ENCODE measurements at regions not wholly inside any gene's neighbourhood (a gene's known extent, or its start where the extent isn't known, plus 50 kb on each side); places are given as distances from the start of the nearest gene placed in this dataset.
A peak's percentile ranks its signal among the peaks of the same experiment; 100 is the strongest.
"Not testable (repeated sequence)": the region's sequence is repeated elsewhere in the genome, so short reads cannot be mapped to it uniquely, and the experiment has no call there.

DNA sequence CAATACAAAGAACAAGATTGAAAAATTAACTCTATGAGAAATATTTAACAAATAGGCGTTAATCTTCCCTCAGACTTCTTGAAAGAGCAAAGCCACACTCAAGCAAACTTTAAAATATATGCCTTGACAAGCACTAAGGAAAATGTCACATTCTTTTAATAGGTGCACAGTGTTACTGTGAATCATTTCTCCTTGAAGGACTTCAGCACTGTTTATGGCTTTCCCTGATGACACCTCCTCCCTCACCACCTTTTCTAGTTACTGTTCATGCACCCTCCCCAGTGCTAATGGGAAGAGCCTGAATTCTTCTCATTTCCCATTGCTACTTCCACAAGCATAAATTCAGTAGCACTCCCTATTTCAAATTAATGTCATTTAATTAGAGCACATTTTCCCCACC is 299.5 kb upstream of the RRP15 start:
- Histone ChIP-seq H3K9me3 (no peaks in the 10 kb centered on the region), H3K36me3 (no peaks in the 10 kb centered on the region), H3K27me3 (no peaks in the 10 kb centered on the region), H3K4me3 (no peak overlapping the region)
- DNase-seq = no peak

DNA sequence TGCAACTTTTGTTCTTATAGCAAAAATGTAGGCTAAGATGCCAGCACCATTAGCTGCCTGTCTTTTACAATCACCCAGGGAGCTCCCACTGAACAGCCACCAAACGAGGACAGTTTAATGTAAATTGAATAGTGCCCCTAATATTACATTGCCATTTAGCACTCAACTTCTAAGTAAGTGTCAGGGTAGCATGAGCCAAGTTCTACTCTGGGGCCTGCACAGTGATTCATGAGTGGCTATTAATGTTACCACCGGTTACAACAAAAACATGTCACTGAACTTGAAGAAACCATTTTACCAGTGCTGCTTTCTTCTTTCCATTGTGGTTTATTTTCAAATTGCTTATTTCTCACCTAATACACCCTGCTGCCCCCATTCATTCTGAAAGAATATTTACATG is 295.6 kb upstream of the RRP15 start:
- Histone ChIP-seq H3K4me3 (no peak overlapping the region), H3K36me3 (no peaks in the 10 kb centered on the region), H3K27me3 (no peaks in the 10 kb centered on the region), H3K9me3 (no peaks in the 10 kb centered on the region)
- no peak for DNase-seq

DNA sequence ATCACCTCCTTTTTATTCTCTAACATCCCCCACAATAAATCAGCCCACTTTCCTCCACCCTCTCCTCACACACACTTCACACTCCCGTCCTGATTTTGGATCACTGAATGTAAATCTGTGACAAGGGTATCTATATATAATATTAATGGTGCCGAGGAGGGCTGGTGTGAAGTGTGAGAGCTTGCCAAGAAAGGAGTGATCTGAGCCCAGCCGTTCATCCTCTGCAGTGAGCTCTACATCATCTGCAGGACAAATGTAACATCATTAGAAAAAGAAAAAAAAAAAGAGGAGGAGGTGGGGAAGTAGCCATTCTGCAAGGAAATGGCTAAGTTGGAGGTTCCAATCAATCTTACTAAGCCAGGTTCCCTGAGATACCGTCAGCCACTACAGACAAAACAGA is 291.7 kb upstream of the RRP15 start:
- Histone ChIP-seq H3K4me3 (no peak overlapping the region), H3K27me3 (no peaks in the 10 kb centered on the region), H3K36me3 (no peaks in the 10 kb centered on the region), H3K9me3 (no peaks in the 10 kb centered on the region)
- no peak for DNase-seq

DNA sequence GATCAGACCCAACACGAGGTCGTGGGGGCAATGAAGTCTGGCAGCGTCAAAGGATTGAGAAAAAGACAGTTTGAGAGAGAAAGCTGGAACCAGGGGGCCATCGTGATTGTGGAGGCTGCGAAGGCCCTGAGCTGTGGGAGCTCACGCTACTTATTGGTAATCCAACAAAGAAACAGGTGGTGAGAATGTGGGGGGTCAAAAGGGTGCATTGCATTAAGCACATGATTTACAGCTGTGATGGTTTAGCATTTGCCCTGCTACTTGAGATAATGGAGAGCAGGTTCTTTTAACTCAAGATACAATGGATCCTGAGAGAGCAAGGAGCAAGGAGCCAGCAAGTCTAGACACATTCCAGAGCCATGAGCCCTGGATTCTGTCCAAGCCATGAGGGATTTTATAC is 276.8 kb upstream of the RRP15 start:
- not testable (repeated sequence) for H3K27me3 ChIP-seq, DNase-seq, H3K36me3 ChIP-seq, H3K9me3 ChIP-seq, H3K4me3 ChIP-seq

DNA sequence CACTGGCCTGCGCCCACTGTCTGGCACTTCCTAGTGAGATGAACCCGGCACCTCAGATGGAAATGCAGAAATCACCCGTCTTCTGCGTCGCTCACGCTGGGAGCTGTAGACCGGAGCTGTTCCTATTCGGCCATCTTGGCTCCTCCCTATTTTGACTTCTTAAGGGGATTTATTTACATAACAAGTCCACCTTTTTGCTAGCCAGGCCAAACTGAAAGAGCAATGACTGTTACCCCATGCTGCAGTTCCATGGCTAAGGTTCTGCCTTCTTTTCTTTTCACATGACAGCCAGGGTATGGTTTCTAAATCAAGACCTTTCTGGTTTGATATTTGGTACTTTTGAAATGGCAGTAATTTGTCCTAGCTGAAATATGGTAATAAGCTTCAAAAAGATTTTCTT is 270.0 kb upstream of the RRP15 start:
- not testable (repeated sequence) for H3K9me3 ChIP-seq, DNase-seq, H3K4me3 ChIP-seq, H3K27me3 ChIP-seq, H3K36me3 ChIP-seq

DNA sequence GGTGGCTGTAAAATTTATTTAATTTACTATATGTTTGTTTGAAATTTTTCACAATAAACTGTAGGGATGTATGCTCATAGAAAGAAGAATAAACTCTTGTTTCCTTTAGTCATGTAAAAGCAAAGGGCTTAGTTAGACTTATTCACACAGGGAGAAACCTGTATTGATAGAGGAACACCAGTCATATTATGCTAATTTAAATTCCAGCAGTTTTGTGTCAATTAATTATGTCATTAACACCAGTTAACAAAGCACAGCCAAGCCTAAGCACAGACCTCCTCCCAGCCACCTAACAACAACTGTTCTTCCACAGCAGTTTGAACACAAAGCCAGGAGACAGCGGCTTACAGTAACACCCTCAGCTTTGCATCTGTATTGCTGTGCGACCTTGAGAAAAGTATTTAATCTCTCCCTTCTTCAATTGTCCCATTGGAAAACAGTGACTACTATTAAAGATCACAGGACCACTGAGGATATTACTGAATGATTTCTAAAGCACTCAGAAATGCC is 260.8 kb upstream of the RRP15 start:
- Histone ChIP-seq H3K9me3 (no peaks in the 10 kb centered on the region; the same call in 1 of the 2 replicates), H3K27me3 (no peaks in the 10 kb centered on the region), H3K4me3 (no peak overlapping the region), H3K36me3 (no peaks in the 10 kb centered on the region)
- DNase-seq = no peak

DNA sequence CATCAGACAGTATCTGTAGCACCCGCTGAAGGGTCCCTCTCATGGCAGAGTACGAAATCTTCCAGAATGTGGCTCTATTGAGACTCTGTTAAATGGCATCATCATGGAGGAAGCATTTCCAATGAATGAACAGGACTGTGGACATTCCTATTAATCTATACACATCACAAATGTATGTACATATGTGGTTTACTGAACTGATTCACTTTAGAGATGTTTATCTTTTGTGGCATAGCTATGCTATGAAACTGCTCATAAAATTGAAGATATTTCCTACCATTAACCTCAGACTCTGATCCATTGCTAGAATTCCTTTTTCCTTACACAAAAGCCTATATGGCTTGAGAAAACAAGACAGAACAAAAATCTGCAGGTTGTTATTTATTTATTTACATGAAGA is 259.6 kb upstream of the RRP15 start:
- Histone ChIP-seq H3K4me3 (no peak overlapping the region), H3K9me3 (no peaks in the 10 kb centered on the region; the same call in 1 of the 2 replicates), H3K36me3 (no peaks in the 10 kb centered on the region), H3K27me3 (no peaks in the 10 kb centered on the region)
- peak; percentile 18 for DNase-seq

DNA sequence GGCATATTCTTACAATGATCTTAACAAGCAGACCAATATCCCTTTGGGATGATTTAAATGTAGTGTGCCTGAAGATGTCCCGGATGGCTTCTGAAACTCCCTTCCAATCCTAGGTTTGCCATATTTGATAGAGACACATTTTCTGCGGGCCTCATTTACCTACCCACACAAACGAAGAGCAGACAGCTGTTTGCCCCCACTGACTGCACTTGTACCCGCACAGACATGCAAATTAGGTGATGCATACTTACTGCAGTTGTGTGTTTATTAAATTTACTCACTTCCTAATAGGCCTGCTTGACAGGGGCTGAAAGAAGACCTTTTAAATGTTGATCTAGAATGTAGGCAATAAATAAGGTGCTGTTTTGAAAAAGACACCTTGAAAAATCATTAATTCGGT is 257.9 kb upstream of the RRP15 start:
- Histone ChIP-seq H3K27me3 (no peaks in the 10 kb centered on the region), H3K36me3 (no peaks in the 10 kb centered on the region), H3K4me3 (no peak overlapping the region), H3K9me3 (no peaks in the 10 kb centered on the region)
- DNase-seq = no peak

DNA sequence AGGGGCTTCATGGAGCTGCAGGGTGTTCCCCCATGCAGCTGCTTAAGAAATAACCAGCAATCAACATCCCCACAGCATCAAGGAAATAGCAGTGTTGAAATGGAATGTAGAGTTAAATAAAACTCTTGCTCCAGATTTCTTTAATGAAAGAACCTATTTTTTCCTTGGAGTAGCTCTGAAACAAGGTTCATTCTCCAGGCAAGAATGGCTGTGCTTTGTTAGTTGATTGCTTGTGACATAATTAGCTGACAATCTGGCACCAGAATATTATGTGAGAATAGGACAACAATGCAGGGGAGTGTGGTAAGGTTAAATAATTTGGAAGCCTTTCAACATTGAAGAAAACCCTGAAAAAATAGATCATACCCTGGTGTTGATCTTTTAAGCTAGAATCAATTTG is 254.2 kb upstream of the RRP15 start:
- Histone ChIP-seq H3K4me3 (no peak overlapping the region), H3K27me3 (no peaks in the 10 kb centered on the region), H3K9me3 (no peaks in the 10 kb centered on the region), H3K36me3 (no peaks in the 10 kb centered on the region)
- DNase-seq = no peak

DNA sequence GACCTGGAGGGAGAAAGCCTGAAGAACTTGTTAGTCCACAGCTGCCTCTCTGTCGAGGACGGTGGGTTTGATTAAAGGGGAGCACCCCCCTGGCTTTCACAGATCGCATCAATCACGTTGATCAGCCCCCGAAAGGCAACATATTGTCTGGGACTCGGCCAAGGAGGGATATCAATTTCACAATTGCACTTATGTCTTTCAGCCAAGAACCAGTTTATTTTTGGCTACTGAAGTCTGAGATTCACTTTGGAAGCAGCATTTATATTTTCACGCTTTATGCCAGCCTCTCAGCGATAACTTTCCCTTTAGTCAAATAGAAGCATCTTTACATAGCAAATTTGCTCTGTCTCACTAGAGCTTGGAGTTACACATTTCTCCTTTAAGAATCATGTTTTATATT is 253.2 kb upstream of the RRP15 start:
- Histone ChIP-seq H3K36me3 (no peaks in the 10 kb centered on the region), H3K27me3 (no peaks in the 10 kb centered on the region), H3K9me3 (no peaks in the 10 kb centered on the region), H3K4me3 (peak overlapping the region; percentile 24)
- no peak for DNase-seq

DNA sequence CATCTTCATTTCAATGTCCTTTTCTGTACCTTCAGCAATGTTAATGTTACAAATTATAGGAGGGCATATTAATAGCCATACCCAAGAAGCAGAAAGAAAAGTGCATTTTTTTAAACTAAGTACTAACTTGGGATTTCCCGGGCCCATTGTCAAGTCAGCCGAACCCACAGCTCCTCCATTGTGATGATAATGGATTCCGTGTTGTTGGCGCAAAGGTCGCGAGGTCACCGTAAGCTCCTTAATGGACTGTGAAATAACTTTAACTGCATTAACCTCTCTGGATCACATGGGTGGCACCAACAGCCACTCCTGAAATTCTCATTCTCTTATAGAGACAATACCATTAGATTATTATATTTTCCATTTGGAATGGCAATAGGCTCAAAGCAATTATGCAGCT is 250.6 kb upstream of the RRP15 start:
- Histone ChIP-seq H3K27me3 (no peaks in the 10 kb centered on the region), H3K4me3 (no peak overlapping the region), H3K9me3 (no peaks in the 10 kb centered on the region), H3K36me3 (no peaks in the 10 kb centered on the region)
- DNase-seq = no peak

DNA sequence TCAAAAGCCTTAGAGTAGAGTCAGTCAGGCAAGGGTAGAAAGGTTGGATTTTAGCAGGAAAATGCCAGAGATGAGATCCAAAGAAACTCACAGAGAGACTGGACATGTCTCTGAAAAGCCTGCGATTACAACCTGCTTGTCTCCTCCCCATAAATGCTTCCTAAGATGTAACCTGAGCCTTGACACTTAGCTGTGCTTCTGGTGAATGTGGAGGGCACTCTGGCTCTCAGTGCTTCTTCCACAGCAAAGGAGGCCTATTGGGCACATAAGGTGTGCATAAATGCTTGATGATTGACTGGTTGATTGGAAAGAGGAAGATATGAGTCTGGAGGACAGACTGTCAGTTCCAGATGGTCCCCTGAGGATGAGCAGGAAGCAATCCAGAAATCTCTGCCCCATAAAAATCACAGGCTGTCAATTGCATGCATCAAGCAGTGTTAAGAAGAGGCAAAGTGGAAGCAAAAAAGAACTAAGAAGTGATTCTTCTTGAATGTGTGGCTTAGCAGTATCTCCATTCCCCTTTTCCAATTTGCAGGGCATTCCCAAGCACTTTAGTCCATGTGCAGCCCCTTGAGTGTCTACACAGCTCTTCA is 236.2 kb upstream of the RRP15 start:
- H3K36me3 ChIP-seq = no peaks in the 10 kb centered on the region
- DNase-seq = no peak
- H3K4me3 ChIP-seq = no peak overlapping the region
- no peaks in the 10 kb centered on the region for H3K9me3 ChIP-seq
- no peaks in the 10 kb centered on the region; the same call in none of the 2 replicates for H3K27me3 ChIP-seq

DNA sequence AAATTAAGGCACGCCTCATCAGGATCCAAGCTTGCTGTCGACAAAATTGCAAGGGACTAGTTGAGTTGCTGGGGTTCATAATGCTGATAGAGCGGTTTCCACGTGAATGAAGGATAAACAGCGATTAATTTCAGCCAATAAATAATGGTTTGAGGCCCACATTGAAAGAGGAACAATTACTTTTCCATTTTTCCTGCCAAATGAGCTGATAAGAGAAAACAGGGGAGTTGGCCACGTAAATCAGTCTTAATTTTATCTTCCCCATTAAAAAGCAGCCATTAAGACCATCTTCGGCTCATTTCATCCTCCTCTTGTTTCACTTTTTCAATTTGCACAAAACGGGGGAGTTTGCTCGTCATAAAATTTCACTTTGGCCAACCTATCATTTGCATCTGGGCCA is 235.5 kb upstream of the RRP15 start:
- no peak overlapping the region for H3K4me3 ChIP-seq
- H3K36me3 ChIP-seq = no peaks in the 10 kb centered on the region
- H3K9me3 ChIP-seq = no peaks in the 10 kb centered on the region
- no peak for DNase-seq
- no peaks in the 10 kb centered on the region; the same call in none of the 2 replicates for H3K27me3 ChIP-seq

DNA sequence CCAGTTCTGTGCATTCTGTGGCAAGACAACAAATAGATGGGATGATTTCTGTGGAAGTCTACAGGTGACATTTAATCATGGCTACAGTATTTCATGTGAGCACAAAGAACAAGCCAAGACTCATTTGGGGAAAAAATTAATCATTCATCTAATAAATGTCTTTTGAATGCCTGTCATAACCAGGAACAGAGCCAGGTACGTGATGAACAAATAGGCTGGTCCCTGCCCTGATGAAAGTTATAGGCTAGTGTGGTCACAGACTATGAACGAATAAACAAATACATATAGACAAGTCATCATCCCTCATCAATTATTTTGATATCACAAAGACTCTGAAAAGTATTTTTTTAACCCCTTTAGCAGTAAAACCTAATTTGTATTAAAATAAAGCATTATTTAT is 226.4 kb upstream of the RRP15 start:
- no peak for DNase-seq
- Histone ChIP-seq H3K4me3 (no peak overlapping the region), H3K36me3 (no peaks in the 10 kb centered on the region), H3K9me3 (no peaks in the 10 kb centered on the region), H3K27me3 (no peaks in the 10 kb centered on the region)

DNA sequence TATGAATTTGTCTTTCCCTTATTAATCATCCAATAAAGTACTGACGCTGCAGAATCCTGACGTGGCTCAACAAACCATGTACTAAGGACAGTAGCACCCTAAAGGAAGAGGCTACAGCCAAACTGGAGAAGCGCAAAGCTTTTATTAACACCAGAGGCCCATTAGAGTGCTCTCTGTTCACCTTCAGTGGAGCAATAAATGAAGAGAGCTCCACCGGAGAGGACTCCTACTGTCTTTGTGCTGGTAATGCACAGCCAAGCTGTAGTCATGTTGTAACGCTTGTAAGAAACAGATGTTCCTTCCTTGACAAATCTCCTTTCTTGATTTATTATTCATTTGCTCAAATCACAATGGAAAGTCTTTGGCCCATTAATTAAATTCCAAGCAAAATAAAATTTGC is 220.7 kb upstream of the RRP15 start:
- Histone ChIP-seq H3K27me3 (no peaks in the 10 kb centered on the region), H3K36me3 (no peaks in the 10 kb centered on the region), H3K9me3 (no peaks in the 10 kb centered on the region), H3K4me3 (no peak overlapping the region)
- DNase-seq = no peak

DNA sequence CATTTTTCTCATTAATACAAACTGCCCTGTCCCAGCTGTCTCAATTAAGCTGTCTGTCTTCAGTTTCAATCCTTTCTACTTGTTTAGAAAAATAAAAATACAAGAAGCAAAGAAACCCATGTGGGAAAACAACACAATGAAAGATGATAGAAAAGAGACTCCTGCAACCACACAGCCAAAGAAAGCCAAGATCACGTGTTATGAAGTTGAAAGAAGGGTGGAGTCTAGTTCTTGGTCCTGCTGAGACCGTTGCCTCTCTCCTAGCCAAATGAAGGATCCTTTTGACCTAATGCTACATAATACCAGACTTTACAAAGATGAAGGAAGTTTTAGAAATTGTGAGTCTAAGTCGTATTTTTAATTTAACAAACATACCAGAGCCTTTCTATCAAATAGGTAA is 218.8 kb upstream of the RRP15 start:
- no peaks in the 10 kb centered on the region for H3K9me3 ChIP-seq
- H3K27me3 ChIP-seq = no peaks in the 10 kb centered on the region
- no peaks in the 10 kb centered on the region for H3K36me3 ChIP-seq
- H3K4me3 ChIP-seq = no peak overlapping the region
- no peak for DNase-seq

DNA sequence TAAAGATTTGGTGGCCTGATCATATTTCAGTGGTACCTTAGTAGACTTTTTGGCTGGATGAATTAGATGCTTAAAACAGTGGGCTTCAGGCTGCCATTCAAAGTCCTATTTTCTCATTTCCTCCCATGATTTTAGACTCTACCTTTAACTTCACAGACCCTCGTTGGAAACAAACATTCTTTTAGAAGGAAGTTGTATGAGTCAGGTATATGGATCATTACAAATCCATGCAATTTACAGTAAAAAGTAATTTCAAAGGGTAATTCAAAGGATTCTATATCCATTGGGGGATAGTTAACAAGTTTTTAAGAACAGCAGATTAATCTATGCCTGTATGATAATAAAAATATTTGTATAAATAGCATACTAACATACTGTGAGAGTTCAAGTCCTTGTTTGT is 216.9 kb upstream of the RRP15 start:
- no peak overlapping the region for H3K4me3 ChIP-seq
- H3K9me3 ChIP-seq = peaks cover 2% of the 10 kb centered on the region; the same call in 1 of the 2 replicates
- no peaks in the 10 kb centered on the region for H3K36me3 ChIP-seq
- no peaks in the 10 kb centered on the region for H3K27me3 ChIP-seq
- no peak for DNase-seq

DNA sequence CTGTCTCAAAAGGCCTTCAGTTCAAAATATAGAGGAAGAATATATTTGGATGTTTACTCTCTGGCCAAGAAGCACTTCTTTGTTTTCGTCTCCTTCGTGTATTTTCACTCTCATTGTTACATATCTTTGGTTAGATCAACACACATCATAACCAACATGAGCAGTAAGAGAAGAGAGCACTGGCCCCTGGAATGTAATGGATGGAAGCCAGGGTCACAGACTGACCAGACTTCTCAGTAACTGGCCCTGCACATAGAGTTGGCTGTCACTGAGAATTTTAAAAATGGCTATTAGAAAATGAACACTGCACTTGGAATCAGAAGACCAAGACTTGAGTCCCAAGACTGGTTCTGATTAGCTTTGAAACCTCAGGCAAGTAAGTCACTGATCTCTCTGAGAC is 215.9 kb upstream of the RRP15 start:
- Histone ChIP-seq H3K36me3 (no peaks in the 10 kb centered on the region), H3K27me3 (no peaks in the 10 kb centered on the region), H3K9me3 (peaks cover 2% of the 10 kb centered on the region; the same call in 1 of the 2 replicates), H3K4me3 (no peak overlapping the region)
- DNase-seq = no peak

DNA sequence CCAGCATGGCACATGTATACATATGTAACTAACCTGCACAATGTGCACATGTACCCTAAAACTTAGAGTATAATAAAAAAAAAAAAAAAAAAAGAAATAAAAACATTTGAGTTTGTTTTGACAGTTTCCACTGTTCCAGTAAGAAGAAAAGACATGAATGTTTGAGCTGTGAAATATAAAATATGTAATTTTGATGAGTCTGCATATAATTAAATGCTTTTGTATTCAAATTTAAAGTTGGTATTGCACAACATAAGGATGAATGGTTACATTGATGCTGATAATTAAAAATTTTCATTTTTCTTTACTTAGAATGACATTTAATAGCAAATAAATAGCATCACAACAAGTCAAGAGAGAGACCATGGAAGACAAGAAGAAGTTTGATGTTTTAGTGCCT is 212.0 kb upstream of the RRP15 start:
- no peak overlapping the region for H3K4me3 ChIP-seq
- no peaks in the 10 kb centered on the region for H3K36me3 ChIP-seq
- peaks cover 2% of the 10 kb centered on the region; the same call in 1 of the 2 replicates for H3K9me3 ChIP-seq
- no peaks in the 10 kb centered on the region for H3K27me3 ChIP-seq
- DNase-seq = no peak
